ENCODE measurements at regions not wholly inside any gene's neighbourhood (a gene's known extent, or its start where the extent isn't known, plus 50 kb on each side); places are given as distances from the start of the nearest gene placed in this dataset.

DNA sequence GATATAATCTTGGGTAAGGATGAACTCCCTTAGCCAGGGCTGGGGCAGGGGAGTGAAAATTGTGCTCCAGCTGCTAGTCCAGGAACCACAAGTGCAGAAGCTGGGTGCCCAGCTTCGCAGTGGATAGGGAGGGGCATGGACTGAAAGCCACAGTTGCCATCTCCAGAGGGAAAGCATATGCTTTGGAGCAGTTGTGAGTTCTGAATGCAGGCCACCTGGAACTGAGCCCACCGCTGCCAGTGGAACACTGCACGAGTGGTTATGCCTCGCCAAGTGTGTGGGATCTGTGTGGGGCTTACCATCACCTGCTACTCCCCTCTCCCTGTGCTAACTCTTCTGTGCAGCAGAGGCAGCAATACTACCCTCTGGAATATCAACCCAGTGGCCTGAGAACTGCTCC lies 158.4 kb upstream of the DPT start:
- Histone ChIP-seq H3K4me2 (ENCODE audit: insufficient read depth, low read length) (no peak overlapping the region), H3K27ac (ENCODE audit: low read depth, low read length) (no peak overlapping the region), H4K20me1 (ENCODE audit: insufficient read depth, low read length) (no peaks in the 10 kb centered on the region), H3K27me3 (ENCODE audit: insufficient read depth, low read length) (no peaks in the 10 kb centered on the region), H2AFZ (ENCODE audit: low read length) (no peak overlapping the region), H3K4me3 (ENCODE audit: insufficient read depth, low read length) (no peak overlapping the region), H3K79me2 (ENCODE audit: insufficient read depth, low read length) (no peaks in the 10 kb centered on the region), H3K36me3 (ENCODE audit: insufficient read depth, low read length) (no peaks in the 10 kb centered on the region), H3K9me3 (ENCODE audit: low read depth, low read length) (no peaks in the 10 kb centered on the region), H3K4me1 (ENCODE audit: insufficient read depth, low read length) (no peaks in the 10 kb centered on the region)
- TF ChIP-seq, protein P1, sequence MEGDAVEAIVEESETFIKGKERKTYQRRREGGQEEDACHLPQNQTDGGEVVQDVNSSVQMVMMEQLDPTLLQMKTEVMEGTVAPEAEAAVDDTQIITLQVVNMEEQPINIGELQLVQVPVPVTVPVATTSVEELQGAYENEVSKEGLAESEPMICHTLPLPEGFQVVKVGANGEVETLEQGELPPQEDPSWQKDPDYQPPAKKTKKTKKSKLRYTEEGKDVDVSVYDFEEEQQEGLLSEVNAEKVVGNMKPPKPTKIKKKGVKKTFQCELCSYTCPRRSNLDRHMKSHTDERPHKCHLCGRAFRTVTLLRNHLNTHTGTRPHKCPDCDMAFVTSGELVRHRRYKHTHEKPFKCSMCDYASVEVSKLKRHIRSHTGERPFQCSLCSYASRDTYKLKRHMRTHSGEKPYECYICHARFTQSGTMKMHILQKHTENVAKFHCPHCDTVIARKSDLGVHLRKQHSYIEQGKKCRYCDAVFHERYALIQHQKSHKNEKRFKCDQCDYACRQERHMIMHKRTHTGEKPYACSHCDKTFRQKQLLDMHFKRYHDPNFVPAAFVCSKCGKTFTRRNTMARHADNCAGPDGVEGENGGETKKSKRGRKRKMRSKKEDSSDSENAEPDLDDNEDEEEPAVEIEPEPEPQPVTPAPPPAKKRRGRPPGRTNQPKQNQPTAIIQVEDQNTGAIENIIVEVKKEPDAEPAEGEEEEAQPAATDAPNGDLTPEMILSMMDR (IDR thresholded peaks at IDR 0.05; ENCODE audit: extremely low read depth, low read depth, low read length) = no peak
- no peak for DNase-seq (ENCODE audit: insufficient read length, low spot score, missing footprints)

DNA sequence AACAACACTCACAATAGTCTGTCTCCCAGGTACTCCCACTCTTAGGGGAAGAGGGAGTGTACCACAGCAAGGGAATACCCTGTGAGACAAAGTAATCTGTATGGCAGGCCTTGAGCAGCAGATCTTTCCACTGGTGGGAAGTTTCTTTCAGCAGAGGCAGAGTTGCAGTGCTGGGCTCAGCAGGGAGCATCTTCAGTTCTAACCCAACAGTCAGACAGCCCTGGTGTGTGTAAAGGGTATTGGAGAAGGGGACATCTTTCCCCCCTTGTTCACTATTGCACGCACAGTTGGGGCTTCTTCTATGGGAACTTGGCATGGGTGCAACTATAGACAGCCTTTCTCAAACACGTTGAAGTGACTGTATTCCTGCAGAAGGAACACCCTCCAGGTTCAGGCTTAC lies 159.4 kb upstream of the DPT start:
- Histone ChIP-seq H3K4me2 (ENCODE audit: insufficient read depth, low read length) (no peak overlapping the region), H3K27ac (ENCODE audit: low read depth, low read length) (no peak overlapping the region), H3K4me1 (ENCODE audit: insufficient read depth, low read length) (no peaks in the 10 kb centered on the region), H3K36me3 (ENCODE audit: insufficient read depth, low read length) (no peaks in the 10 kb centered on the region), H4K20me1 (ENCODE audit: insufficient read depth, low read length) (no peaks in the 10 kb centered on the region), H2AFZ (ENCODE audit: low read length) (no peak overlapping the region), H3K9me3 (ENCODE audit: low read depth, low read length) (no peaks in the 10 kb centered on the region), H3K79me2 (ENCODE audit: insufficient read depth, low read length) (no peaks in the 10 kb centered on the region), H3K4me3 (ENCODE audit: insufficient read depth, low read length) (no peak overlapping the region), H3K27me3 (ENCODE audit: insufficient read depth, low read length) (no peaks in the 10 kb centered on the region)
- TF ChIP-seq, protein P1 (IDR thresholded peaks at IDR 0.05; ENCODE audit: extremely low read depth, low read depth, low read length) = no peak
- no peak for DNase-seq (ENCODE audit: insufficient read length, low spot score, missing footprints)

DNA sequence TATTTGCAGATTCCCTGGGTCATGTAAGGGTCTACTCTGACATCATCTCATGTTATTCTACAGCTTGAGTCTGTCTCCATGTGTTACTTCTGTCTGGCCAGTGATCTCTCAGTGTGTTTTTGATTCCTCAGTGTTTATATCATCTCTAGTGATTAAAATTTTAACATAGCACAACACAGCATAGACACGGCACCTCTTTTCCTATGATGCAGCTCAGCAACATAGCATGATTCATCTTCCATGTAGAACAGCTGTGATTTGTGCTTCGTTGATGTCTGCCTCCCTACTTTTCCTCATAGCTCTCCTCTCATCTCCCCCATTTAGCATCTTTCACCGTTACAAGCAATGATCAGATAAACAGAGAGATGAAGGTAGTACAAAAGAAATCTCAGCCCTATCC lies 163.9 kb upstream of the DPT start:
- Histone ChIP-seq H3K9me3 (ENCODE audit: low read depth, low read length) (no peaks in the 10 kb centered on the region), H4K20me1 (ENCODE audit: insufficient read depth, low read length) (no peaks in the 10 kb centered on the region), H3K79me2 (ENCODE audit: insufficient read depth, low read length) (no peaks in the 10 kb centered on the region), H3K27ac (ENCODE audit: low read depth, low read length) (no peak overlapping the region), H3K4me3 (ENCODE audit: insufficient read depth, low read length) (no peak overlapping the region), H3K36me3 (ENCODE audit: insufficient read depth, low read length) (no peaks in the 10 kb centered on the region), H3K4me2 (ENCODE audit: insufficient read depth, low read length) (no peak overlapping the region), H2AFZ (ENCODE audit: low read length) (peak overlapping the region; percentile 47), H3K4me1 (ENCODE audit: insufficient read depth, low read length) (no peaks in the 10 kb centered on the region), H3K27me3 (ENCODE audit: insufficient read depth, low read length) (no peaks in the 10 kb centered on the region)
- TF ChIP-seq, protein P1 (IDR thresholded peaks at IDR 0.05; ENCODE audit: extremely low read depth, low read depth, low read length) = no peak
- no peak for DNase-seq (ENCODE audit: insufficient read length, low spot score, missing footprints)

DNA sequence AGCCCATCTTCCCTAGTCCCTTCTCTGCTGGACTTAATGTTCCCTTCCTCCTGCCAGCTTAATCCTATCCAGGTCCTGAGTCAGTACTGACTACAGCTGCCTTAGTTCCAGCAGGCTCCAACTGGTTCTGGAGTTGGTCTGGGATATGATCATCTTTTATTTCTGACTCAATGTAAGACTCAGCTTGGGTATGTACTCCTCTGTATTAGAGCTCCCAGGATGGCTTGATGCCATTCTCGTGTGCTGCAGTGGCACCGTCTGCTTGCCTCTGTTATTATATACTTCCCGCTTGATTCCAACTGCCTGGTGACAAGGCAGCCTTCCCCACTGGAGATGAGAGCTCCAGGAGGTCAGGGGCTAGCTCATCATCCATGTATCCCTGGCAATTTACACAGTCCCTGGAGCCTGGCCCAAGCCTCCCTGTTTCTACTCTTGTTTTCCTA lies 164.4 kb upstream of the DPT start:
- Histone ChIP-seq H3K4me1 (ENCODE audit: insufficient read depth, low read length) (no peaks in the 10 kb centered on the region), H3K9me3 (ENCODE audit: low read depth, low read length) (no peaks in the 10 kb centered on the region), H3K4me2 (ENCODE audit: insufficient read depth, low read length) (no peak overlapping the region), H2AFZ (ENCODE audit: low read length) (peak overlapping the region; percentile 47), H3K27ac (ENCODE audit: low read depth, low read length) (no peak overlapping the region), H3K79me2 (ENCODE audit: insufficient read depth, low read length) (no peaks in the 10 kb centered on the region), H3K36me3 (ENCODE audit: insufficient read depth, low read length) (no peaks in the 10 kb centered on the region), H4K20me1 (ENCODE audit: insufficient read depth, low read length) (no peaks in the 10 kb centered on the region), H3K27me3 (ENCODE audit: insufficient read depth, low read length) (no peaks in the 10 kb centered on the region), H3K4me3 (ENCODE audit: insufficient read depth, low read length) (no peak overlapping the region)
- TF ChIP-seq, protein P1 (IDR thresholded peaks at IDR 0.05; ENCODE audit: extremely low read depth, low read depth, low read length) = no peak
- DNase-seq (ENCODE audit: insufficient read length, low spot score, missing footprints) = no peak

Measured in osteoblast (primary cell).